ENCODE measurements at regions not wholly inside any gene's neighbourhood (a gene's known extent, or its start where the extent isn't known, plus 50 kb on each side); places are given as distances from the start of the nearest gene placed in this dataset.

- TF ChIP-seq POLR2A (IDR thresholded peaks at IDR 0.05) (no peak), CTCF (IDR thresholded peaks at IDR 0.05) (no peak)
Observed at GRCh38 chr5:173672166-173672565, 55.7 kb upstream of the BOD1 start.

Data from body of pancreas (tissue), 4 donors.